WTC11 (cell line): ENCODE measurements at regions not wholly inside any gene's neighbourhood (a gene's known extent, or its start where the extent isn't known, plus 50 kb on each side); places are given as distances from the start of the nearest gene placed in this dataset.
A peak's percentile ranks its signal among the peaks of the same experiment; 100 is the strongest.

Experiments
- ATAC-seq: fragments of 200-7000 bp; cut with Tn5 transposase; 2 replicates; pipeline ENCODE4 v1.10.0; 2021; ENCODE audit warnings: mild to moderate bottlenecking, moderate library complexity
- CTCF ChIA-PET: fragments of 300-600 bp; sonication (Branson Sonifier 250); formaldehyde crosslinking; loops from one replicate; lab custom pipeline; 2021; ENCODE audit warnings: antibody characterized with exemption; lab: Charles Lee
- POLR2A ChIA-PET: fragments of 350-600 bp; sonication (Branson Sonifier 250); formaldehyde crosslinking; loops from one replicate; lab custom pipeline; 2021; ENCODE audit warnings: antibody characterized with exemption; lab: Charles Lee
- DNase-seq: peaks from one replicate; pipeline ENCODE4 v3.0.0; 2021; ENCODE audit warnings: low spot score
- H3K27ac Mint-ChIP-seq: 2 replicates; pipeline ENCODE4 v1.8.0; 2021; ENCODE audit warnings: mixed read lengths
- H3K27me3 Mint-ChIP-seq: 2 replicates; pipeline ENCODE4 v1.8.0; 2021; ENCODE audit warnings: low read depth, mild to moderate bottlenecking, moderate library complexity, mixed read lengths
- H3K36me3 Mint-ChIP-seq: 2 replicates; pipeline ENCODE4 v1.8.0; 2021; ENCODE audit warnings: mixed read lengths
- H3K4me1 Mint-ChIP-seq: 2 replicates; pipeline ENCODE4 v1.8.0; 2022; ENCODE audit warnings: mixed read lengths
- H3K4me3 Mint-ChIP-seq: 2 replicates; pipeline ENCODE4 v1.8.0; 2021; ENCODE audit warnings: mild to moderate bottlenecking, moderate library complexity, mixed read lengths
- H3K9me3 Mint-ChIP-seq: 2 replicates; pipeline ENCODE4 v1.8.0; 2021; ENCODE audit warnings: mixed read lengths
- AFF4 ChIP-seq: sonication (generic); formaldehyde crosslinking; IDR thresholded peaks from 2 replicates; pipeline ENCODE4 v1.8.1; 2023; ENCODE audit warnings: mild to moderate bottlenecking, missing genetic modification reagents, borderline replicate concordance
- ATF2 ChIP-seq: sonication (generic); formaldehyde crosslinking; IDR thresholded peaks from 2 replicates; pipeline ENCODE4 v1.8.1; 2022; ENCODE audit warnings: low read depth, missing genetic modification reagents, borderline replicate concordance
- ATF3 ChIP-seq: sonication (generic); formaldehyde crosslinking; conservative IDR thresholded peaks from 2 replicates; pipeline ENCODE4 v1.8.1; 2022; ENCODE audit warnings: mild to moderate bottlenecking, missing genetic modification reagents
- EMX1 ChIP-seq: fragments of 250-450 bp; sonication (Bioruptor Pico); IDR thresholded peaks from 2 replicates; pipeline ENCODE4 v1.8.0; 2021; ENCODE audit warnings: mild to moderate bottlenecking
- ESRRA ChIP-seq: sonication (generic); formaldehyde crosslinking; IDR thresholded peaks from 2 replicates; pipeline ENCODE4 v1.8.1; 2022; ENCODE audit warnings: mild to moderate bottlenecking, missing genetic modification reagents, borderline replicate concordance
- FOXP1 ChIP-seq: sonication (generic); formaldehyde crosslinking; IDR thresholded peaks from 2 replicates; pipeline ENCODE4 v1.8.0; 2022; ENCODE audit warnings: missing genetic modification reagents, mild to moderate bottlenecking, moderate library complexity, borderline replicate concordance
- GABPB1 ChIP-seq: sonication (generic); formaldehyde crosslinking; IDR thresholded peaks from 2 replicates; pipeline ENCODE4 v1.8.1; 2023; ENCODE audit warnings: mild to moderate bottlenecking, missing genetic modification reagents
- HMGA2 ChIP-seq: fragments of 250-450 bp; sonication (Bioruptor Pico); IDR thresholded peaks from 2 replicates; pipeline ENCODE4 v1.4.0; 2021; ENCODE audit warnings: mild to moderate bottlenecking, moderate library complexity
- JAZF1 ChIP-seq: fragments of 250-450 bp; sonication (Bioruptor Pico); IDR thresholded peaks from 2 replicates; pipeline ENCODE4 v1.9.0; 2021; ENCODE audit warnings: moderate library complexity, mild to moderate bottlenecking, inconsistent platforms
- KAT7 ChIP-seq: sonication (generic); formaldehyde crosslinking; IDR thresholded peaks from 2 replicates; pipeline ENCODE4 v1.8.1; 2023; ENCODE audit warnings: missing genetic modification reagents, mild to moderate bottlenecking, borderline replicate concordance
- MYBL2 ChIP-seq: sonication (generic); formaldehyde crosslinking; IDR thresholded peaks from 2 replicates; pipeline ENCODE4 v1.8.1; 2023; ENCODE audit warnings: mild to moderate bottlenecking, moderate library complexity, missing genetic modification reagents
- OVOL2 ChIP-seq: fragments of 250-450 bp; sonication (Bioruptor Pico); IDR thresholded peaks from 2 replicates; pipeline ENCODE4 v1.9.0; 2021; ENCODE audit warnings: mild to moderate bottlenecking, borderline replicate concordance
- PRDM15 ChIP-seq: sonication (generic); formaldehyde crosslinking; IDR thresholded peaks from 2 replicates; pipeline ENCODE4 v1.8.0; 2022; ENCODE audit warnings: missing genetic modification reagents
- SMAD4 ChIP-seq: sonication (generic); formaldehyde crosslinking; IDR thresholded peaks from 2 replicates; pipeline ENCODE4 v1.8.0; 2022; ENCODE audit warnings: mild to moderate bottlenecking, missing genetic modification reagents
- TEAD4 ChIP-seq: sonication (generic); formaldehyde crosslinking; IDR thresholded peaks from 2 replicates; pipeline ENCODE4 v1.8.0; 2022; ENCODE audit warnings: mild to moderate bottlenecking, missing genetic modification reagents
- ZBTB21 ChIP-seq: sonication (generic); formaldehyde crosslinking; IDR thresholded peaks from 2 replicates; pipeline ENCODE4 v1.8.1; 2023; ENCODE audit warnings: mild to moderate bottlenecking, missing genetic modification reagents, borderline replicate concordance
- ZNF263 ChIP-seq: sonication (generic); formaldehyde crosslinking; IDR thresholded peaks from 2 replicates; pipeline ENCODE4 v1.8.1; 2022; ENCODE audit warnings: low read depth, mild to moderate bottlenecking, moderate library complexity, missing genetic modification reagents
- TF ChIP-seq, protein P1 (sequence below): sonication (generic); formaldehyde crosslinking; IDR thresholded peaks from 2 replicates; pipeline ENCODE4 v1.8.1; 2023; ENCODE audit warnings: mild to moderate bottlenecking, missing genetic modification reagents
- TF ChIP-seq, protein P2 (sequence below): sonication (generic); formaldehyde crosslinking; IDR thresholded peaks from 2 replicates; pipeline ENCODE4 v1.8.0; 2022; ENCODE audit warnings: mild to moderate bottlenecking, missing genetic modification reagents

DNA sequence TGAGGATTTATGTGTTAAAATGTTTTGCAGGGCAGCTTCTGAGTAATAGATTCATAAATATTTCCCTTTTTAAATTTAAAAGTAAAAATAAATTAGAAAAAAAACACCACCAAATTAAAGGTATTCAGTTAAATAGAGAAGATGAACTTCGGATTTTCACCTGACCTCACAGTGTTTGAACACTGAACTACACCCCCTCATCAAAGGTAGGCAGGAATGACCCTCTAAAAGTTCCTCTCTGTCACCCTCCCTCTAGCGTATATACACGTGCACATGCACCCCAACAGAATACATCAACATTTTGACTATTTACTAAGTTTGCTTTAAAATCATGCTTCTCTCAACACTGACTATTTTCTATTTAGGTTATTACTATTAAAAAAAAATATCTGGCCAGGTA lies 528.3 kb downstream of the QKI start:
- H3K9me3 Mint-ChIP-seq, result peaks cover 11% of the 10 kb centered on the region
- H3K4me1 Mint-ChIP-seq, result peaks cover 84% of the 10 kb centered on the region
- H3K36me3 Mint-ChIP-seq, result no peaks in the 10 kb centered on the region
- TF ChIP-seq HMGA2 (CRISPR knock-in tag) (0 out of 2 replicates have a peak, but pooled peaks have one; percentile 6), ATF2 (CRISPR knock-in tag) (no peak)
- ATAC-seq (no peak), DNase-seq (no peak)
- ChIA-PET CTCF (interaction anchor here (0.7 kb wide), 1 partner anchor 276 kb away, joined by 3 read pairs; no protein-coding TSS in a partner anchor), POLR2A (no interaction called here)
- H3K27me3 Mint-ChIP-seq, result no peaks in the 10 kb centered on the region
- H3K27ac Mint-ChIP-seq, result no peak overlapping the region
- H3K4me3 Mint-ChIP-seq, result peak overlapping the region; percentile 67

GRCh38 chr6:163941624-163941976 lies 527.1 kb downstream of the QKI start:
- no peaks in the 10 kb centered on the region for H3K27me3 Mint-ChIP-seq
- TF ChIP-seq SMAD4 (CRISPR knock-in tag) (no peak), TEAD4 (CRISPR knock-in tag) (no peak), KAT7 (CRISPR knock-in tag) (no peak), GABPB1 (CRISPR knock-in tag) (no peak)
- TF ChIP-seq, protein P1, sequence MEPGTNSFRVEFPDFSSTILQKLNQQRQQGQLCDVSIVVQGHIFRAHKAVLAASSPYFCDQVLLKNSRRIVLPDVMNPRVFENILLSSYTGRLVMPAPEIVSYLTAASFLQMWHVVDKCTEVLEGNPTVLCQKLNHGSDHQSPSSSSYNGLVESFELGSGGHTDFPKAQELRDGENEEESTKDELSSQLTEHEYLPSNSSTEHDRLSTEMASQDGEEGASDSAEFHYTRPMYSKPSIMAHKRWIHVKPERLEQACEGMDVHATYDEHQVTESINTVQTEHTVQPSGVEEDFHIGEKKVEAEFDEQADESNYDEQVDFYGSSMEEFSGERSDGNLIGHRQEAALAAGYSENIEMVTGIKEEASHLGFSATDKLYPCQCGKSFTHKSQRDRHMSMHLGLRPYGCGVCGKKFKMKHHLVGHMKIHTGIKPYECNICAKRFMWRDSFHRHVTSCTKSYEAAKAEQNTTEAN, result no peak
- TF ChIP-seq, all 79 proteins: peak for 0
- ChIA-PET CTCF (no interaction called here), POLR2A (no interaction called here)
- Mint-ChIP-seq H3K4me1 (peaks cover 83% of the 10 kb centered on the region), H3K27ac (no peak overlapping the region), H3K36me3 (peaks cover 11% of the 10 kb centered on the region; the same call in 1 of the 2 replicates), H3K4me3 (no peak overlapping the region), H3K9me3 (peaks cover 17% of the 10 kb centered on the region)
- no peak for ATAC-seq
- DNase-seq, result no peak

GRCh38 chr6:163940705-163941623 lies 526.4 kb downstream of the QKI start:
- DNase-seq (no peak), ATAC-seq (no peak)
- peaks cover 78% of the 10 kb centered on the region for H3K4me1 Mint-ChIP-seq
- ChIA-PET CTCF (no interaction called here), POLR2A (no interaction called here)
- H3K27me3 Mint-ChIP-seq, result no peaks in the 10 kb centered on the region
- peaks cover 20% of the 10 kb centered on the region for H3K9me3 Mint-ChIP-seq
- H3K36me3 Mint-ChIP-seq, result peaks cover 13% of the 10 kb centered on the region
- no peak overlapping the region for H3K27ac Mint-ChIP-seq
- no peak overlapping the region for H3K4me3 Mint-ChIP-seq
- TF ChIP-seq EMX1 (CRISPR knock-in tag) (peak; percentile 80; the same call in 1 of the 2 replicates), PRDM15 (CRISPR knock-in tag) (no peak), AFF4 (CRISPR knock-in tag) (no peak), ESRRA (no peak), ZBTB21 (CRISPR knock-in tag) (no peak), OVOL2 (CRISPR knock-in tag) (no peak), ATF3 (CRISPR knock-in tag) (no peak), TEAD4 (CRISPR knock-in tag) (no peak), ZNF263 (no peak), JAZF1 (no peak), FOXP1 (CRISPR knock-in tag) (no peak), MYBL2 (CRISPR knock-in tag) (no peak)
- TF ChIP-seq, protein P2, sequence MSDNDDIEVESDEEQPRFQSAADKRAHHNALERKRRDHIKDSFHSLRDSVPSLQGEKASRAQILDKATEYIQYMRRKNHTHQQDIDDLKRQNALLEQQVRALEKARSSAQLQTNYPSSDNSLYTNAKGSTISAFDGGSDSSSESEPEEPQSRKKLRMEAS (CRISPR knock-in tag), result no peak
